A549 (cell line): ENCODE measurements at regions not wholly inside any gene's neighbourhood (a gene's known extent, or its start where the extent isn't known, plus 50 kb on each side); places are given as distances from the start of the nearest gene placed in this dataset.

ENCODE experiments used
- HOXA7 ChIP-seq: fragments of 250-450 bp; sonication (Bioruptor Pico); IDR thresholded peaks from 2 replicates; pipeline ENCODE4 v1.5.0; 2020; ENCODE audit warnings: mild to moderate bottlenecking, moderate library complexity
- KDM1A ChIP-seq: fragments of 200-600 bp; sonication (generic); IDR thresholded peaks from 2 replicates; pipeline ENCODE4 v1.6.1; 2016; ENCODE audit warnings: low read depth, mild to moderate bottlenecking
- MYC ChIP-seq: IDR thresholded peaks from 2 replicates; pipeline ENCODE4 v1.6.1; 2012; ENCODE audit warnings: mild to moderate bottlenecking, inconsistent platforms, low read length, improper control_type of control experiment, borderline replicate concordance
- POLR2A ChIP-seq: IDR thresholded peaks from 2 replicates; pipeline ENCODE4 v1.6.1; 2012; ENCODE audit warnings: mild to moderate bottlenecking, low read length
- RAD21 ChIP-seq, 2 experiments: fragments of >200 bp in 1 of 2; sonication (Bioruptor Twin) in 1 of 2; formaldehyde crosslinking in 1 of 2; IDR thresholded peaks in 1 of 2; conservative IDR thresholded peaks in 1 of 2; 2 replicates in 1 of 2; 3 replicates in 1 of 2; pipeline ENCODE4 v1.6.1; 2012 to 2018; ENCODE audit warnings: inconsistent platforms in 1 of 2
- TP53 ChIP-seq: fragments of 250-450 bp; sonication (Bioruptor Pico); IDR thresholded peaks from 2 replicates; pipeline ENCODE4 v1.5.0; 2021; ENCODE audit warnings: mild to moderate bottlenecking, moderate library complexity
- TF ChIP-seq, protein P1 (sequence below): fragments of 200-600 bp; sonication (generic); IDR thresholded peaks from 2 replicates; pipeline ENCODE4 v1.6.1; 2016; ENCODE audit warnings: antibody characterized with exemption, mild to moderate bottlenecking, moderate library complexity
- TF ChIP-seq, protein P2 (sequence below): fragments of >200 bp; sonication (Bioruptor Twin); formaldehyde crosslinking; IDR thresholded peaks from 3 replicates; pipeline ENCODE4 v1.5.1; 2016
- TF ChIP-seq, protein P3 (sequence below): fragments of 150-350 bp; IDR thresholded peaks from 2 replicates; pipeline ENCODE4 v1.6.1; 2014; ENCODE audit warnings: low read depth, mild to moderate bottlenecking, low read length

DNA sequence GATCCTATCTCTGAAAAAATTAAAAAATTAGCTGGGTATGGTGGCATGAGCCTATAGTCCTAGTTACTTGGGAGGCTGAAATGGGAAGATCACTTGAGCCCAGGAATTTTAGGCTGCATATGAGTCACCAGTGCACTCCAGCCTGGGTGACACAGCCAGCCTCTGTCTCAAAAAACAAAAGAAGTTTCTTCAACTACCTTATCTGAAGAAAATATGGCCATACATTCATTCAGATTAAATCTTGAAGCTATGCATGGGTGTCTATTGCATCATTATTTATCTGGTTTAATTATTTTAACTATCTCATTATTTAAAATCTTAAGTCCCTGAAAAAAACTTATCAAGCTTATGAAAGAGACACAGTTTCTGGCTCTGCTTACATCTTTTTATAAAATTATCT is 204.1 kb downstream of the SIM1 start:
- TF ChIP-seq POLR2A (no peak), HOXA7 (CRISPR knock-in tag) (no peak), MYC (no peak), RAD21 (conservative IDR thresholded peaks at IDR 0.05 in 1 of 2, IDR thresholded peaks at IDR 0.05 in 1 of 2) (no peak), KDM1A (no peak), TP53 (CRISPR knock-in tag) (no peak)
- TF ChIP-seq, protein P1, sequence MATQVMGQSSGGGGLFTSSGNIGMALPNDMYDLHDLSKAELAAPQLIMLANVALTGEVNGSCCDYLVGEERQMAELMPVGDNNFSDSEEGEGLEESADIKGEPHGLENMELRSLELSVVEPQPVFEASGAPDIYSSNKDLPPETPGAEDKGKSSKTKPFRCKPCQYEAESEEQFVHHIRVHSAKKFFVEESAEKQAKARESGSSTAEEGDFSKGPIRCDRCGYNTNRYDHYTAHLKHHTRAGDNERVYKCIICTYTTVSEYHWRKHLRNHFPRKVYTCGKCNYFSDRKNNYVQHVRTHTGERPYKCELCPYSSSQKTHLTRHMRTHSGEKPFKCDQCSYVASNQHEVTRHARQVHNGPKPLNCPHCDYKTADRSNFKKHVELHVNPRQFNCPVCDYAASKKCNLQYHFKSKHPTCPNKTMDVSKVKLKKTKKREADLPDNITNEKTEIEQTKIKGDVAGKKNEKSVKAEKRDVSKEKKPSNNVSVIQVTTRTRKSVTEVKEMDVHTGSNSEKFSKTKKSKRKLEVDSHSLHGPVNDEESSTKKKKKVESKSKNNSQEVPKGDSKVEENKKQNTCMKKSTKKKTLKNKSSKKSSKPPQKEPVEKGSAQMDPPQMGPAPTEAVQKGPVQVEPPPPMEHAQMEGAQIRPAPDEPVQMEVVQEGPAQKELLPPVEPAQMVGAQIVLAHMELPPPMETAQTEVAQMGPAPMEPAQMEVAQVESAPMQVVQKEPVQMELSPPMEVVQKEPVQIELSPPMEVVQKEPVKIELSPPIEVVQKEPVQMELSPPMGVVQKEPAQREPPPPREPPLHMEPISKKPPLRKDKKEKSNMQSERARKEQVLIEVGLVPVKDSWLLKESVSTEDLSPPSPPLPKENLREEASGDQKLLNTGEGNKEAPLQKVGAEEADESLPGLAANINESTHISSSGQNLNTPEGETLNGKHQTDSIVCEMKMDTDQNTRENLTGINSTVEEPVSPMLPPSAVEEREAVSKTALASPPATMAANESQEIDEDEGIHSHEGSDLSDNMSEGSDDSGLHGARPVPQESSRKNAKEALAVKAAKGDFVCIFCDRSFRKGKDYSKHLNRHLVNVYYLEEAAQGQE: no peak
- TF ChIP-seq, protein P2, sequence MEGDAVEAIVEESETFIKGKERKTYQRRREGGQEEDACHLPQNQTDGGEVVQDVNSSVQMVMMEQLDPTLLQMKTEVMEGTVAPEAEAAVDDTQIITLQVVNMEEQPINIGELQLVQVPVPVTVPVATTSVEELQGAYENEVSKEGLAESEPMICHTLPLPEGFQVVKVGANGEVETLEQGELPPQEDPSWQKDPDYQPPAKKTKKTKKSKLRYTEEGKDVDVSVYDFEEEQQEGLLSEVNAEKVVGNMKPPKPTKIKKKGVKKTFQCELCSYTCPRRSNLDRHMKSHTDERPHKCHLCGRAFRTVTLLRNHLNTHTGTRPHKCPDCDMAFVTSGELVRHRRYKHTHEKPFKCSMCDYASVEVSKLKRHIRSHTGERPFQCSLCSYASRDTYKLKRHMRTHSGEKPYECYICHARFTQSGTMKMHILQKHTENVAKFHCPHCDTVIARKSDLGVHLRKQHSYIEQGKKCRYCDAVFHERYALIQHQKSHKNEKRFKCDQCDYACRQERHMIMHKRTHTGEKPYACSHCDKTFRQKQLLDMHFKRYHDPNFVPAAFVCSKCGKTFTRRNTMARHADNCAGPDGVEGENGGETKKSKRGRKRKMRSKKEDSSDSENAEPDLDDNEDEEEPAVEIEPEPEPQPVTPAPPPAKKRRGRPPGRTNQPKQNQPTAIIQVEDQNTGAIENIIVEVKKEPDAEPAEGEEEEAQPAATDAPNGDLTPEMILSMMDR: no peak
- TF ChIP-seq, protein P3, sequence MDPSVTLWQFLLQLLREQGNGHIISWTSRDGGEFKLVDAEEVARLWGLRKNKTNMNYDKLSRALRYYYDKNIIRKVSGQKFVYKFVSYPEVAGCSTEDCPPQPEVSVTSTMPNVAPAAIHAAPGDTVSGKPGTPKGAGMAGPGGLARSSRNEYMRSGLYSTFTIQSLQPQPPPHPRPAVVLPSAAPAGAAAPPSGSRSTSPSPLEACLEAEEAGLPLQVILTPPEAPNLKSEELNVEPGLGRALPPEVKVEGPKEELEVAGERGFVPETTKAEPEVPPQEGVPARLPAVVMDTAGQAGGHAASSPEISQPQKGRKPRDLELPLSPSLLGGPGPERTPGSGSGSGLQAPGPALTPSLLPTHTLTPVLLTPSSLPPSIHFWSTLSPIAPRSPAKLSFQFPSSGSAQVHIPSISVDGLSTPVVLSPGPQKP: no peak
